Neural cell (in vitro differentiated cells): ENCODE measurements at regions not wholly inside any gene's neighbourhood (a gene's known extent, or its start where the extent isn't known, plus 50 kb on each side); places are given as distances from the start of the nearest gene placed in this dataset.

Source experiments
- POLR2AphosphoS5 ChIP-seq: IDR thresholded peaks from 2 replicates; pipeline ENCODE4 v1.6.1; 2012
- RAD21 ChIP-seq: fragments of 450-650 bp; conservative IDR thresholded peaks from 2 replicates; pipeline ENCODE4 v1.6.1; 2014; ENCODE audit warnings: antibody characterized with exemption, mild to moderate bottlenecking, moderate library complexity
- SMC3 ChIP-seq: fragments of 450-650 bp; conservative IDR thresholded peaks from 2 replicates; pipeline ENCODE4 v1.6.1; 2014; ENCODE audit warnings: antibody characterized with exemption, mild to moderate bottlenecking, moderate library complexity; ENCODE audit not compliant: poor library complexity
- TF ChIP-seq, protein P1 (sequence below): fragments of 450-650 bp; IDR thresholded peaks from 2 replicates; pipeline ENCODE4 v1.5.1; 2014; ENCODE audit warnings: antibody characterized with exemption, mild to moderate bottlenecking, moderate library complexity; ENCODE audit not compliant: poor library complexity, severe bottlenecking

DNA sequence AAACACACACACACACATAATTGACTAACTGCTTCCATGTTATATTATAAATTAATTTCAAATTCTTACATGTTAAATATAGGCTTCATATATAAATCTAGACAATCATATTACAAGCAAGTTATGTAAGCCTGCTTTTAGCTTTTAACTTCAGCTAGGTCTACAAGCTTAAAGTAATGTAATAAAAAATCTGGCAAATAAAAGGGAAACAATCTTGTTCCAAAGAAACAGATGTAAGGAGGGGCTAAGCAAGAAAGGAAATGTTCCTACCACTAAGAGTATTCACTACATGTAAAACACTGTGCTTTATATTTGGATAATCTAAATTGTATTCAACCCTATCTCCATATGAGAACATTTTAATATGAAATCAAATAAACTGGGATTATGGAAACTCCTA is 110.4 kb downstream of the SLC6A15 start:
- TF ChIP-seq RAD21 (no peak), SMC3 (no peak), POLR2AphosphoS5 (no peak)
- TF ChIP-seq, protein P1, sequence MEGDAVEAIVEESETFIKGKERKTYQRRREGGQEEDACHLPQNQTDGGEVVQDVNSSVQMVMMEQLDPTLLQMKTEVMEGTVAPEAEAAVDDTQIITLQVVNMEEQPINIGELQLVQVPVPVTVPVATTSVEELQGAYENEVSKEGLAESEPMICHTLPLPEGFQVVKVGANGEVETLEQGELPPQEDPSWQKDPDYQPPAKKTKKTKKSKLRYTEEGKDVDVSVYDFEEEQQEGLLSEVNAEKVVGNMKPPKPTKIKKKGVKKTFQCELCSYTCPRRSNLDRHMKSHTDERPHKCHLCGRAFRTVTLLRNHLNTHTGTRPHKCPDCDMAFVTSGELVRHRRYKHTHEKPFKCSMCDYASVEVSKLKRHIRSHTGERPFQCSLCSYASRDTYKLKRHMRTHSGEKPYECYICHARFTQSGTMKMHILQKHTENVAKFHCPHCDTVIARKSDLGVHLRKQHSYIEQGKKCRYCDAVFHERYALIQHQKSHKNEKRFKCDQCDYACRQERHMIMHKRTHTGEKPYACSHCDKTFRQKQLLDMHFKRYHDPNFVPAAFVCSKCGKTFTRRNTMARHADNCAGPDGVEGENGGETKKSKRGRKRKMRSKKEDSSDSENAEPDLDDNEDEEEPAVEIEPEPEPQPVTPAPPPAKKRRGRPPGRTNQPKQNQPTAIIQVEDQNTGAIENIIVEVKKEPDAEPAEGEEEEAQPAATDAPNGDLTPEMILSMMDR: no peak
